Neural progenitor cell (in vitro differentiated cells): ENCODE measurements at regions not wholly inside any gene's neighbourhood (a gene's known extent, or its start where the extent isn't known, plus 50 kb on each side); places are given as distances from the start of the nearest gene placed in this dataset.

ENCODE experiments used
- DNase-seq: peaks from one replicate; pipeline ENCODE4 v3.0.0-alpha.2; 2016; ENCODE audit warnings: low spot score
- H2AFZ ChIP-seq: fragments of 200-600 bp; sonication (generic); replicated peaks from 2 replicates; pipeline ENCODE4 v1.6.1; 2016; ENCODE audit warnings: antibody characterized with exemption
- H3F3A ChIP-seq: fragments of 200-600 bp; sonication (generic); 2 replicates; pipeline ENCODE4 v1.6.1; 2016; ENCODE audit warnings: antibody characterized with exemption, low read depth
- H3K27ac ChIP-seq: fragments of 200-600 bp; sonication (generic); 2 replicates; pipeline ENCODE4 v1.5.1; 2016; ENCODE audit warnings: mild to moderate bottlenecking
- H3K27me3 ChIP-seq: fragments of 200-600 bp; sonication (generic); 2 replicates; pipeline ENCODE4 v1.6.1; 2016; ENCODE audit warnings: mild to moderate bottlenecking, moderate library complexity
- H3K36me3 ChIP-seq: fragments of 200-600 bp; sonication (generic); 2 replicates; pipeline ENCODE4 v1.5.1; 2016
- H3K4me1 ChIP-seq: fragments of 200-600 bp; sonication (generic); 2 replicates; pipeline ENCODE4 v1.6.1; 2016; ENCODE audit warnings: mixed run types
- H3K4me2 ChIP-seq: fragments of 200-600 bp; sonication (generic); 2 replicates; pipeline ENCODE4 v1.6.1; 2016
- H3K4me3 ChIP-seq: fragments of 200-600 bp; sonication (generic); 2 replicates; pipeline ENCODE4 v1.5.1; 2016
- H3K79me2 ChIP-seq: fragments of 200-600 bp; sonication (generic); 2 replicates; pipeline ENCODE4 v1.6.1; 2016; ENCODE audit warnings: low read depth
- H3K9ac ChIP-seq: fragments of 200-600 bp; sonication (generic); 2 replicates; pipeline ENCODE4 v1.6.1; 2016
- H3K9me3 ChIP-seq: fragments of 200-600 bp; sonication (generic); 2 replicates; pipeline ENCODE4 v1.5.1; 2016; ENCODE audit warnings: low read depth
- H4K20me1 ChIP-seq: fragments of 200-600 bp; sonication (generic); 2 replicates; pipeline ENCODE4 v1.6.1; 2016; ENCODE audit warnings: low read depth
- H3K27ac Mint-ChIP-seq: 3 replicates; pipeline ENCODE4 v1.8.0; 2021; ENCODE audit warnings: mixed read lengths
- H3K27me3 Mint-ChIP-seq: 2 replicates; pipeline ENCODE4 v1.8.0; 2022; ENCODE audit warnings: low read depth, mild to moderate bottlenecking, inconsistent platforms, moderate library complexity, mixed read lengths; ENCODE audit not compliant: insufficient read depth
- H3K36me3 Mint-ChIP-seq: 3 replicates; pipeline ENCODE4 v1.8.0; 2021; ENCODE audit warnings: mixed read lengths
- H3K4me1 Mint-ChIP-seq: 3 replicates; pipeline ENCODE4 v1.8.0; 2021; ENCODE audit warnings: mixed read lengths
- H3K4me3 Mint-ChIP-seq: 3 replicates; pipeline ENCODE4 v1.8.0; 2021; ENCODE audit warnings: mild to moderate bottlenecking, moderate library complexity, mixed read lengths
- H3K9me3 Mint-ChIP-seq: 3 replicates; pipeline ENCODE4 v1.8.0; 2020; ENCODE audit warnings: mixed read lengths
- CTCF ChIP-seq: fragments of 200-600 bp; sonication (generic); IDR thresholded peaks from 2 replicates; pipeline ENCODE4 v1.5.1; 2017; ENCODE audit warnings: antibody characterized with exemption, mild to moderate bottlenecking
- EZH2 ChIP-seq: fragments of 200-600 bp; sonication (generic); IDR thresholded peaks from 2 replicates; pipeline ENCODE4 v1.6.1; 2017; ENCODE audit warnings: antibody characterized with exemption, mild to moderate bottlenecking, moderate library complexity
- EZH2phosphoT487 ChIP-seq: fragments of 200-600 bp; sonication (generic); IDR thresholded peaks from 2 replicates; pipeline ENCODE4 v1.6.1; 2017; ENCODE audit warnings: antibody characterized with exemption

- no peak overlapping the region for H3K27ac ChIP-seq
- Mint-ChIP-seq H3K9me3 (peaks cover 3% of the 10 kb centered on the region), H3K27me3 (peaks cover 6% of the 10 kb centered on the region), H3K4me1 (no peaks in the 10 kb centered on the region), H3K36me3 (no peaks in the 10 kb centered on the region), H3K4me3 (no peak overlapping the region), H3K27ac (no peak overlapping the region)
- no peaks in the 10 kb centered on the region for H3K9me3 ChIP-seq
- H3K36me3 ChIP-seq, result no peaks in the 10 kb centered on the region
- no peaks in the 10 kb centered on the region for H3K4me1 ChIP-seq
- no peak overlapping the region for H2AFZ ChIP-seq
- DNase-seq, result no peak
- no peaks in the 10 kb centered on the region for H3K27me3 ChIP-seq
- no peak for TF ChIP-seq CTCF
- no peak for TF ChIP-seq EZH2
- no peak for TF ChIP-seq EZH2phosphoT487
- H3K79me2 ChIP-seq, result no peaks in the 10 kb centered on the region
- H3F3A ChIP-seq, result no peaks in the 10 kb centered on the region
- no peak overlapping the region for H3K9ac ChIP-seq
- H4K20me1 ChIP-seq, result no peaks in the 10 kb centered on the region
- no peak overlapping the region for H3K4me3 ChIP-seq
- H3K4me2 ChIP-seq, result no peak overlapping the region
These were observed 510.1 kb upstream of the AUTS2 start for GRCh38 chr7:69088185-69088584.

DNA sequence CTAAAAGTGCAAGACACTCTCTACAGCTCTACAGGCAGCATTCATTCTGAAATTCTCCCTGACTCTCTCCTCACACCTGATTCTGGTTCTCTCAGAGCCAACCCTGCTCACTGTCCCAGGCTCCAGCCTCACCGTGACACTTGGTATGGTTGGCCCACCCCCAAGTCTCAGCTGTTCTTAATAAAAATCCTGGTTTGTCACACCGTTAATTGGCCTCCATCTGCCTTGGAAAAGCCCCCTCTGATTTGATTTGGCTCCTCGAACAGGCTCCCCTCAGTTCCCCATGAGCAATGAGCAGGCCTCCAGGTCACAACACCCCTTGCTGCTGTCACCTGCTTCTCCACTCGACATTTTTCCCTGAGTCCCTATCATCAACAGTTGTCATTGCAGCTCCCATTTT is 507.3 kb upstream of the AUTS2 start:
- no peak for TF ChIP-seq EZH2
- TF ChIP-seq CTCF, result no peak
- no peak for TF ChIP-seq EZH2phosphoT487
- Mint-ChIP-seq H3K4me3 (no peak overlapping the region), H3K4me1 (no peaks in the 10 kb centered on the region), H3K27ac (no peak overlapping the region), H3K27me3 (peaks cover 9% of the 10 kb centered on the region), H3K9me3 (peaks cover 18% of the 10 kb centered on the region), H3K36me3 (no peaks in the 10 kb centered on the region)
- H3K36me3 ChIP-seq, result no peaks in the 10 kb centered on the region
- DNase-seq, result no peak
- no peak overlapping the region for H3K27ac ChIP-seq
- peaks cover 8% of the 10 kb centered on the region for H3K9me3 ChIP-seq
- H3K4me3 ChIP-seq, result no peak overlapping the region
- H4K20me1 ChIP-seq, result no peaks in the 10 kb centered on the region
- H3K4me1 ChIP-seq, result no peaks in the 10 kb centered on the region
- H3K4me2 ChIP-seq, result no peak overlapping the region
- H2AFZ ChIP-seq, result no peak overlapping the region
- no peaks in the 10 kb centered on the region for H3F3A ChIP-seq
- H3K79me2 ChIP-seq, result no peaks in the 10 kb centered on the region
- no peak overlapping the region for H3K9ac ChIP-seq
- H3K27me3 ChIP-seq, result no peaks in the 10 kb centered on the region

- H3K27ac Mint-ChIP-seq, result no peak overlapping the region
- no peak overlapping the region for H3K4me3 Mint-ChIP-seq
- no peaks in the 10 kb centered on the region for H3K4me1 Mint-ChIP-seq
- peaks cover 11% of the 10 kb centered on the region for H3K27me3 Mint-ChIP-seq
- H3K36me3 ChIP-seq, result no peaks in the 10 kb centered on the region
- no peak overlapping the region for H3K9ac ChIP-seq
- H3K9me3 ChIP-seq, result peaks cover 8% of the 10 kb centered on the region
- TF ChIP-seq EZH2phosphoT487, result no peak
- TF ChIP-seq CTCF, result no peak
- TF ChIP-seq EZH2, result no peak
- no peak overlapping the region for H3K4me3 ChIP-seq
- H4K20me1 ChIP-seq, result no peaks in the 10 kb centered on the region
- H3K79me2 ChIP-seq, result no peaks in the 10 kb centered on the region
- H3F3A ChIP-seq, result no peaks in the 10 kb centered on the region
- no peaks in the 10 kb centered on the region for H3K4me1 ChIP-seq
- H3K27ac ChIP-seq, result no peak overlapping the region
- H2AFZ ChIP-seq, result no peak overlapping the region
- H3K9me3 Mint-ChIP-seq, result peaks cover 18% of the 10 kb centered on the region
- no peaks in the 10 kb centered on the region for H3K36me3 Mint-ChIP-seq
- no peak for DNase-seq
- no peaks in the 10 kb centered on the region for H3K27me3 ChIP-seq
- no peak overlapping the region for H3K4me2 ChIP-seq
These were observed 506.8 kb upstream of the AUTS2 start for GRCh38 chr7:69091521-69091920.

GRCh38 chr7:69095127-69095526 is 503.1 kb upstream of the AUTS2 start:
- peaks cover 9% of the 10 kb centered on the region for H3K27me3 Mint-ChIP-seq
- H3K27me3 ChIP-seq, result no peaks in the 10 kb centered on the region
- no peak overlapping the region for H3K27ac Mint-ChIP-seq
- no peak for TF ChIP-seq EZH2phosphoT487
- TF ChIP-seq EZH2, result no peak
- no peak for TF ChIP-seq CTCF
- H3K4me3 ChIP-seq, result no peak overlapping the region
- H3K9ac ChIP-seq, result no peak overlapping the region
- H3K4me3 Mint-ChIP-seq, result no peak overlapping the region
- no peaks in the 10 kb centered on the region for H3K4me1 Mint-ChIP-seq
- peaks cover 18% of the 10 kb centered on the region for H3K9me3 Mint-ChIP-seq
- no peaks in the 10 kb centered on the region for H3K36me3 ChIP-seq
- no peaks in the 10 kb centered on the region for H3K79me2 ChIP-seq
- no peaks in the 10 kb centered on the region for H4K20me1 ChIP-seq
- peaks cover 8% of the 10 kb centered on the region for H3K9me3 ChIP-seq
- H3K36me3 Mint-ChIP-seq, result no peaks in the 10 kb centered on the region
- H3K4me2 ChIP-seq, result no peak overlapping the region
- no peak overlapping the region for H2AFZ ChIP-seq
- no peaks in the 10 kb centered on the region for H3K4me1 ChIP-seq
- no peaks in the 10 kb centered on the region for H3F3A ChIP-seq
- no peak for DNase-seq
- H3K27ac ChIP-seq, result no peak overlapping the region
